HepG2 (cell line): ENCODE measurements at regions not wholly inside any gene's neighbourhood (a gene's known extent, or its start where the extent isn't known, plus 50 kb on each side); places are given as distances from the start of the nearest gene placed in this dataset.

Experiments used
- ATAC-seq: fragments of 200-7000 bp; cut with Tn5 transposase; 3 replicates; pipeline ENCODE4 v1.9.1; 2020; ENCODE audit warnings: mild to moderate bottlenecking, moderate library complexity
- BruUV-seq: library from RNA; stranded (reverse); fragments of 400-500 nt; replicated peaks from 2 replicates; lab custom pipeline; 2021; lab: Mats Ljungman, UMichigan
- CTCF ChIA-PET: fragments of 300-600 bp; formaldehyde crosslinking; extraction: SDS; loops from one replicate; lab custom pipeline; 2021; ENCODE audit warnings: low total read pairs, inconsistent platforms, low intra/inter-chr PET ratio; lab: Yijun Ruan, JAX
- POLR2A ChIA-PET: fragments of 350-600 bp; sonication (Branson Sonifier 250); formaldehyde crosslinking; loops from one replicate; lab custom pipeline; 2020; ENCODE audit warnings: antibody characterized with exemption, inconsistent platforms; lab: Yijun Ruan, JAX
- DNase-seq: peaks from one replicate; pipeline ENCODE4 v3.0.0-alpha.2; 2015; ENCODE audit warnings: low spot score
- FAIRE-seq: peaks from 3 replicates; lab custom pipeline; 2011; peaks lifted over from hg19 to GRCh38; lab: Jason Lieb, UNC
- H2AFZ ChIP-seq: one replicate; pipeline ENCODE4 v1.6.1; 2011; ENCODE audit warnings: low read length, inconsistent platforms
- H3K27ac ChIP-seq: fragments of 300-600 bp; 3 replicates; pipeline ENCODE4 v1.8.0; 2011; ENCODE audit warnings: mixed run types, mild to moderate bottlenecking, mixed read lengths, low read length, inconsistent platforms; ENCODE audit not compliant: insufficient read depth; ENCODE audit errors: extremely low read length
- H3K27me3 ChIP-seq, 2 experiments: fragments of 200-600 bp in 1 of 2; 2 replicates in 1 of 2; 3 replicates in 1 of 2; pipeline versions ENCODE4 v1.6.0 to v1.8.0; 2011; ENCODE audit warnings: low read length in 2 of 2, mild to moderate bottlenecking in 2 of 2, moderate library complexity in 2 of 2, inconsistent platforms in 1 of 2; ENCODE audit not compliant: insufficient read depth in 2 of 2, control insufficient read depth in 1 of 2
- H3K36me3 ChIP-seq, 2 experiments: fragments of 200-600 bp in 1 of 2; replicated peaks in 1 of 2; 2 replicates in 1 of 2; 3 replicates in 1 of 2; pipeline versions ENCODE4 v1.5.1 to v1.8.0; 2011; ENCODE audit warnings: low read length in 2 of 2, inconsistent platforms in 1 of 2; ENCODE audit not compliant: insufficient read depth in 2 of 2, control insufficient read depth in 1 of 2
- H3K4me1 ChIP-seq: 2 replicates; pipeline ENCODE4 v1.5.1; 2012; ENCODE audit warnings: low read length, inconsistent platforms; ENCODE audit not compliant: insufficient read depth
- H3K4me2 ChIP-seq: 2 replicates; pipeline ENCODE4 v1.6.0; 2011; ENCODE audit warnings: low read depth, low read length, inconsistent platforms
- H3K4me3 ChIP-seq, 3 experiments: fragments of 200-600 bp in 1 of 3; sonication (generic), shearing (Covaris generic) in 1 of 3; replicated peaks in 1 of 3; 2 replicates each; pipeline ENCODE4 v1.5.1; 2011 to 2016; ENCODE audit warnings: low read length in 3 of 3, inconsistent platforms in 2 of 3, low read depth in 2 of 3, mild to moderate bottlenecking in 2 of 3, control low read depth in 1 of 3, mixed read lengths in 1 of 3; ENCODE audit not compliant: insufficient read depth in 1 of 3
- H3K79me2 ChIP-seq: one replicate; pipeline ENCODE4 v1.6.1; 2011; ENCODE audit warnings: low read length, inconsistent platforms; ENCODE audit not compliant: insufficient read depth
- H3K9ac ChIP-seq: 2 replicates; pipeline ENCODE4 v1.6.0; 2011; ENCODE audit warnings: mild to moderate bottlenecking, low read depth, low read length, inconsistent platforms; ENCODE audit not compliant: insufficient read depth
- H3K9me3 ChIP-seq: 2 replicates; pipeline ENCODE4 v1.5.1; 2012; ENCODE audit warnings: mild to moderate bottlenecking, low read length
- H4K20me1 ChIP-seq: 2 replicates; pipeline ENCODE4 v1.6.0; 2011; ENCODE audit warnings: inconsistent platforms, mild to moderate bottlenecking, low read length, moderate library complexity; ENCODE audit not compliant: insufficient read depth
- CENPX ChIP-seq: sonication (generic); formaldehyde crosslinking; IDR thresholded peaks from 2 replicates; pipeline ENCODE4 v1.9.0; 2021; ENCODE audit warnings: mild to moderate bottlenecking, missing genetic modification reagents, moderate library complexity
- NAIF1 ChIP-seq: sonication (generic); formaldehyde crosslinking; IDR thresholded peaks from 2 replicates; pipeline ENCODE4 v1.5.0; 2020; ENCODE audit warnings: mild to moderate bottlenecking, missing genetic modification reagents, borderline replicate concordance
- REXO4 ChIP-seq: sonication (generic); formaldehyde crosslinking; IDR thresholded peaks from 2 replicates; pipeline ENCODE4 v1.8.0; 2022; ENCODE audit warnings: missing genetic modification reagents, mild to moderate bottlenecking, borderline replicate concordance
- RXRA ChIP-seq: sonication (generic); formaldehyde crosslinking; IDR thresholded peaks from 2 replicates; pipeline ENCODE4 v1.5.1; 2020; ENCODE audit warnings: missing genetic modification reagents
- SNAPC2 ChIP-seq: sonication (generic); formaldehyde crosslinking; IDR thresholded peaks from 2 replicates; pipeline ENCODE4 v1.8.1; 2022; ENCODE audit warnings: mild to moderate bottlenecking, missing genetic modification reagents
- ZNF30 ChIP-seq: sonication (generic); formaldehyde crosslinking; IDR thresholded peaks from 2 replicates; pipeline ENCODE4 v1.5.0; 2020; ENCODE audit warnings: mild to moderate bottlenecking, missing genetic modification reagents
- WGBS: methylation state at CpG from one replicate; pipeline ENCODE4 v1.1.6; 2017; ENCODE audit warnings: low lambda C conversion rate; 5-methylcytosine and 5-hydroxymethylcytosine counted together
- in situ Hi-C: cut with HindIII; loops from 2 replicates; pipeline ENCODE4 v1.10.0; 2017; ENCODE audit warnings: low pct_unique_long_range_greater_than_20kb; ENCODE audit not compliant: extremely low pct_ligation_motif_present
- intact Hi-C: fragments of 100-400 bp; cut with micrococcal nuclease; formaldehyde crosslinking; loops from one replicate; pipeline ENCODE4 v1.10.0; 2022; ENCODE audit not compliant: unreplicated experiment

DNA sequence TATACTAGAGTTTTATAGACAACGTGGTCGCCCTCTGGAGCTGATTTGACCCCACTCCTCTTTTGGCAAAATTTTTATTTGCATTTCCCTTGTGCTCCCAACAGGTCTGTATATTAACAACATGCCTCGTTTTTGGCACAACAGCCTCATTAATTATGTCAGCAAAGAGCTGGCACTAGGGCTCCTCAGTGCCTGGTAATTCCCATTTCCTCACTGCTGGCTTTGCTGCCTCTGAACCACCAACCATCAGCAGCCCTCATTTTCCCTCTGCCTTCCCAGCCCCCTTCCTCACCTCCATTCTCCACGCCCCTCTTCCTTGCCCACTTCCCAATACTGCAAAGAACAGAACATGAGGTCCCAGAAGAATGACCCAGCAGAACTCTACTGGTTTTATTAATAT is 204.8 kb downstream of the ABHD5 start:
- no peak for FAIRE-seq
- Histone ChIP-seq H3K4me2 (no peak overlapping the region), H3K79me2 (no peaks in the 10 kb centered on the region), H3K27me3 (peaks cover 0 to 28% of the 10 kb centered on the region in 2 experiments; a peak in 2 of 5 replicates), H3K4me1 (0 out of 2 replicates have a peak, but pooled peaks cover 6% of the 10 kb centered on the region), H3K36me3 (no peaks in the 10 kb centered on the region), H3K4me3 (no peak overlapping the region), H3K9me3 (no peaks in the 10 kb centered on the region), H3K27ac (no peak overlapping the region), H4K20me1 (no peaks in the 10 kb centered on the region), H3K9ac (no peak overlapping the region), H2AFZ (no peak overlapping the region)
- ChIA-PET CTCF (no interaction called here), POLR2A (no interaction called here)
- WGBS, result 2% methylated on average over 4 of the region's 4 CpGs
- no TSS peak for BruUV-seq
- no peak for TF ChIP-seq SNAPC2 (CRISPR knock-in tag)
- TF ChIP-seq ZNF30 (CRISPR knock-in tag), result no peak
- no peak for TF ChIP-seq RXRA (CRISPR knock-in tag)
- no peak for DNase-seq
- no peak for ATAC-seq
- in situ Hi-C loops, result no loop called here
- intact Hi-C loops, result no loop called here

DNA sequence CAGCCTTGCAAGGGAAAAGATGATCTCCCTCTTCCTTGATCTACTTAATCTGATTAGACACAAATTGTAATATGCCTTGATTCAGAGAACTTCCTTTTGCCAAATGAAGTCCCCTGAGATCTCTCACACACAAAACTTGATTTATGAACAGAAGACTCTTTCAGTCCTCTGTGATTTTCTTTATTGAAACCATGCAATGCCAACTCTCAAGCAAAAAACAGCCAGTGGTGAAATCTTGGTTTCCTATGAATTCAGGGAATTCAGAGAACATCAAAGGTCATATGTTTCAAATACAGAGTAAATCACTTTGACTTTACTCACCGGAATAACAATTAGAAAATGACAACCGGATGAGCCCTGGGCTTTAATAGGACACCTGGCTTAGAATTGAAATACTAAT is 211.7 kb downstream of the ABHD5 start:
- 3% methylated on average over 2 of the region's 2 CpGs for WGBS
- in situ Hi-C loops (no loop called here), intact Hi-C loops (no loop called here)
- no TSS peak for BruUV-seq
- Histone ChIP-seq H3K4me2 (no peak overlapping the region), H2AFZ (no peak overlapping the region), H3K4me3 (no peak overlapping the region), H3K27me3 (0 out of 5 replicates have a peak, but pooled peaks cover 0 to 3% of the 10 kb centered on the region in 2 experiments), H3K9ac (no peak overlapping the region), H3K9me3 (no peaks in the 10 kb centered on the region), H4K20me1 (no peaks in the 10 kb centered on the region; the same call in 1 of the 2 replicates), H3K79me2 (no peaks in the 10 kb centered on the region), H3K36me3 (no peaks in the 10 kb centered on the region), H3K27ac (no peak overlapping the region), H3K4me1 (no peaks in the 10 kb centered on the region)
- CTCF ChIA-PET, result no interaction called here
- ATAC-seq (no peak), DNase-seq (no peak), FAIRE-seq (no peak)
- POLR2A ChIA-PET, result no interaction called here
- TF ChIP-seq REXO4 (CRISPR knock-in tag) (no peak), CENPX (CRISPR knock-in tag) (no peak), NAIF1 (CRISPR knock-in tag) (no peak)
